HG03432 (cell line): ENCODE measurements at regions not wholly inside any gene's neighbourhood (a gene's known extent, or its start where the extent isn't known, plus 50 kb on each side); places are given as distances from the start of the nearest gene placed in this dataset.

Experiments used
- ATAC-seq: cut with Tn5 transposase; IDR thresholded peaks from one replicate; pipeline ENCODE4 v1.9.1; 2021; ENCODE audit warnings: mild to moderate bottlenecking, moderate library complexity; ENCODE audit not compliant: unreplicated experiment

DNA sequence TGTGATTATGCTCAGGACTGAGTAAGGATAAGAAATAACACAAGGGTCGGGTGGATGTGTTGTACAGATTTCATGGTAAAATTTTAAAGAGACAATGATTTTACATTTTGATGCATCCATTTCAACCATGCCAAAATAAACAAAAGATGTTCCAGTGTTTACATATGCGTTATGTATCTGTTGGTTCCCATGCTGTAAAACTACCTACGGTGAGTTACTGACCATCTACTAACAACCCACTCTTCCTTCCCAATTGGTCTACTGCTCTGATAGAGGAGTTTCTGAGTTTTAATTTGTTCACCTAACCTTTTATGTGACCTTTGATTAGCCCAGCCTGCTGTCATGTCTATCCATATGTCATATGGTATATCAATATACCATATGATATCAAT lies 1697.1 kb downstream of the MAT2B start:
- no peak for ATAC-seq

DNA sequence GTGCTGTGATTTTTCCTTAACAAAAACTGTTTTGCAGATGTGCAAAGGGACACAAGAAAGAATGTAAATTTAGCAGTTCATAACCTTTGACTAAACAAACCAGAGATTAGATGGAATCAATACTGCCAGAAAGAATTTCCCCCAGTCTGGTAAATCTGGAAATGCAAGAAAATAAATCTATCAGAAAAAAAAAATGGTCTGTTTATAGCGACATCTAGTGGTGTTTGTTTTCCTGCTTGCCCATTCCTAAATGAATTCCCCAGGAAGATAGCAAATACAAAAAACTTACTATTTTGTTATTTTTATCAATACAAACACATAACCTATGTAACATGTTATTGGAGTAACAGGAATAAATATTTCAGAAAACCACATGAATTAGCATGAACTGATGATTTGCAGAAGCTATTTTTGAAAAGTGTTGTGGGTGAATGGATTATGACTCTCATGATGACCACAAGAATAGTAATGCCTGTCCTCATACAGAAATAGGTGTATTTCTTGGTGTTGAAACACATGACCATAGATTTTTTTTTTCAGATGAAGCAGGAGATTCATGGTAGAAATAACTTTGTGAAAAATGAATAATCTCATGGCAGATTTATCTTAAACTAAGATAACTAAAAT lies 1703.8 kb downstream of the MAT2B start:
- no peak for ATAC-seq

DNA sequence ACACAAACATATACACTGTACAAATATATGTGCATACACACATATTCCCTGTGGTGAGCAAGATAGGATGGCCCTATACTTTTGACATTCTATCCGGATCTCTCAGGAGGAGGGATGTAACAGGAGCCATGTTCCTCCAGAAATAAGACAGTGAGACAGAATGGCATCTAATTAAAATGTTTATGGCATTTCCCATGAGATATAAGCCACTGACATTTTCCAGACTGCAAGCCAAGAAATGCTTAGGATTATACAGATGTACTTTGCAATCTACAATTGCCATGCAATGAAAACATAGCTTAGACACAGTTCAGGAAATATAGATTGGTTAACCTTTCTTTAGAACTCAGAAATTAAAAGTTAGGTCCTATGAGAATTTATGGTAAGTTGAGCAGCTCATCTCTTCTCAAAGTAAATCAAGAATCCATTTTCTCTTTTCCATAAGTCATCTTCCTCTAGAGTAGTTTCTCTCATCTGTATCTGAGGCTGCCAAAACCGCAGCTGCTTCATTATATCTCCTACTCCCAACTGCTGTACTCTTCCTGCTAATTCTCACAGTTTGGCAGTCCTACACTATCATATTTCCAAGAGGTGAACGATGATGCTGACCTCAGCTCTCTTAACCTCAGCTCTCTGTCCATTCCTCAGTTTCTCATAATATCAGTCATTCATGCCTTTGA lies 1719.1 kb downstream of the MAT2B start:
- ATAC-seq: no peak

DNA sequence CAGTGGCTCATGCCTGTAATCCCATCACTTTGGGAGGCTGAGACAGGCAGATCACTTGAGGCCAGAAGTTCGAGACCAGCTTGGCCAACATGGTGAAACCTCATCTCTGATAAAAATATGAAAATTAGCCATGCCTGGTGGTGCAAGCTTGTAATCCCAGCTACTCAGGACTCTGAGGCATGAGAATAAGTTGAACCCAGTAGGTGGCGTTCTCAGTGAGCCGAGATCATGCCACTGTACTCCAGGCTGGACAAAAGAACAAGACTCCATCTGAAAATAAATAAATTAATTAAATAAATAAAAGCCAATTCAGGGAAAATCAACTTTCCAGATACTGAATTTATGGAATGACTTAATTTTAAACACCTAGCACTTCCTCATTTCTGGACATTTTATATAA lies 1722.1 kb downstream of the MAT2B start:
- no peak for ATAC-seq

DNA sequence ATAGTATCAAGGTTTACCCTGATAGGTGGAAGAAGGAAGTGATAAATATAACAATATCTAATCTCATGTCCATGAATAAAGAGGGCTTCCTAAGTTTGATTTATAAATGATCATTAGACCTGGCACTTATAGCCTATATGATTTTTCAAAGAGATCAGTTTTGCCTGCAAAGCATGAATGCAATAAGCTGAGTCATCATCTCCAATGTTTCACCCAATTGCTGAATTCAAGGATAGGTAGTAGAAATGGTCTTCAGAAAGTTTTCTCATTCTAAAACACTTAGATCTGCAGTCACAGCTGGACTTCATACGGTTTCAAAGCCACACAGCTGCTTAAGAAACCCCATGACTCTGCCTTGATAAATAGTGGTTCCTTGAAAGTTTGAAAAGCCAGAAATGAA lies 1722.8 kb downstream of the MAT2B start:
- no peak for ATAC-seq

DNA sequence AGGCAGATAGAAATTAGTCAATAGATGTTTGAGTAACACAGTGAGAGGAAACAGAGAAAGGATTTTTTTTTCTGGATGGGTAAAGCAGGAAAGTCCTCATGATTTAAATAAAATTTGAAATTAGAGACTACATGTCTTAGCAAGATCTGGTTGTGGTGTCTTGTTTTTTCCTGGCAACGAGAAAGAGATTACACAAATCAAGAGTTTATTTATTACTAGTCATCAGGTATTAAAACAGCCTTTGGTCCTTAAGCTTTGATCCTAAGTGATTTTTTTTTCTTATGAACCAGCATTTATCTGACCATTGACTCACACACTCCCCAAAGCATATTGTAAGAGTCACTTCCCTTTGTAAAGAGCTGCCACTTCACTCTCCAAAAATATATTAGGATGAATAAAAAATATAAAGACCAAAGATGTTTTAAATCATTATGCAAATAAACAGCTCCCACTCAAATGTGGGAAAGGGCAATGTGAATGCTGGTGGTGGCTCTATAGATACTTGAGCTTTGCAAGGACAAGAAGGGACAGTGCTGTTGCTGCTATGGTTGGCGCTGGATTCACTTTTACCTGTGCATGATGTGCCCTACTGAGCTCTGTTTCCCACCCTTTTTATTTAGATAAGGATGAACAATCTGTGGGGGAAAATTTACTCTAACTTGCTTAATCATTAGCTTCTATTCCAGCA lies 1726.5 kb downstream of the MAT2B start:
- ATAC-seq: no peak

DNA sequence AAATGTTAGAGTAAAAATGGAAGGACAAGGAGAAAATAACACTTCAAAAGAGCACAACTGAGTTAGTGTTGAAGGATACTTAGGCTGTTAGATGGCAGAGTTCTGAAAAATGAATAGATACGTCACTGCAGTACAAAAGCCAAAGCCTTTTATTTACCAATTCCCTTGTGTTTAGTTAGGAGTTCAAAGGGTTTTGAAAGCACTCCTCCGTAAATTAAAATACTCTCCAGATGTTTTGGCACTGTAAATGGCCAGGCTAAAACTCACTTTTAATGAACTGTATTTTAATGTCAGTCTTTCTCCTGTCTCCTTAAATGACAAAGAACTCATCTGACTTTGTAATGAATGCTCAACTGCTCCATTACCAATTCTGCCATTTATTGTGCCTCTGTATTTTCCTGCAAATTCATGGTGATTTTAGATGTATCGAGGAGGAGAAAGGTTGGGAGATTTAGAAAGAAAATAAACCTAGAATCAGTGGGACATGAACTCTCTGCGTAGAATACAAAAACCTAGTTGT lies 1727.2 kb downstream of the MAT2B start:
- no peak for ATAC-seq

DNA sequence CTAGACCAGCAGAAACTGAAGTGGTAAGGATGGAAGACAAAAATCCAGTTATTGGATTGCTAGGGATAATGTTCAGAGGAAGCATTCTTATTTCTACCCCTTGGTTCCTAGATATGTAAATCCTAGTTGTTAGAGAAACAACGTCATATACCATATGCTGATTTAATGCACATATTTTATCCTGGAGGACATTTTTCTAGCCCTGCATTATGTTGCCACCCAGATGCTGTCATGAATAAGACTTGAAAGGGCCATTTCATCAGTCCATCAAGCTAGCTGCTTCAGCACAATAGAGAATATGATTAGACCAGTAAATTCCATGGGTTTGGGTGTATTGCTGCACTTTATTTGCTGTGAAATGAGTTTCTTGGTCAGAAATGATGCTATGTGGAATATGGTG lies 1736.4 kb downstream of the MAT2B start:
- ATAC-seq: no peak

DNA sequence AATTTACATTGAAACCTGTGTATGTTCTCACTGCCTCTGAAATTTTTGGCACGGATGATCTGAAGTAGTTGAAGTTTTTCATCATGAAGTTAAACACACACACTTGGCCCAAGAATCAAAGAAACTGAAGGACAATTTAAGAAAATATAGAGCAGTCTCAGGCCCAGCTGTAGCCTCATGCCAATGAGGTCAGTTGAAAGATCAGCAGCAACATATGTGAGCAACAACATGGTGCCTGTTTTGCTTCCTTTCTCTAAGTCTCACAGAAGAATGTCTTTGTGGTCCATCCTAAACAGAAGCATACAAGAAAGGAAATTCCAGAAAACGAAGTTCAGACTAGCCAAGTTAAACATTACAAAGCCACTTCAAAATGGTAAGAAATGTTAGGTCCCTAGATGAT lies 1737.2 kb downstream of the MAT2B start:
- ATAC-seq: no peak

DNA sequence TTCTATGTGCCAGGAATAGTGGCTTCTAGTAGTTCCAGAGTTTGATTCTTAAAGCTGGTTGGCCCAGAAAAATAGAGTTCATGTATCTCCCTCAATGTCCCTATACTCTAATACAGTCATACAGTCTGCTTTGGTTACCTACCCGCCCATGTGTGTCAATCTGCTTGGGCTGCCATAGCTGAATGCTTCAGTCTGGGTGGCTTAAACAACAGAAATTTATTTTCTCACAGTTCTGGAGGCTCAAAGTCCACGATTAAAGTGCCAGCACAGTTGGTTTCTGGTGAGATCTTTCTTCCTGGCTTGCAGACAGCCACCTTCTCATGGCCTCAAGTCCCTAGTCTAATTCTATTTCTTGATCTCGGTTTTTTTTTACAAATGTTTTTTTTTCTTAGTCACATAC lies 1739.0 kb downstream of the MAT2B start:
- ATAC-seq: no peak

DNA sequence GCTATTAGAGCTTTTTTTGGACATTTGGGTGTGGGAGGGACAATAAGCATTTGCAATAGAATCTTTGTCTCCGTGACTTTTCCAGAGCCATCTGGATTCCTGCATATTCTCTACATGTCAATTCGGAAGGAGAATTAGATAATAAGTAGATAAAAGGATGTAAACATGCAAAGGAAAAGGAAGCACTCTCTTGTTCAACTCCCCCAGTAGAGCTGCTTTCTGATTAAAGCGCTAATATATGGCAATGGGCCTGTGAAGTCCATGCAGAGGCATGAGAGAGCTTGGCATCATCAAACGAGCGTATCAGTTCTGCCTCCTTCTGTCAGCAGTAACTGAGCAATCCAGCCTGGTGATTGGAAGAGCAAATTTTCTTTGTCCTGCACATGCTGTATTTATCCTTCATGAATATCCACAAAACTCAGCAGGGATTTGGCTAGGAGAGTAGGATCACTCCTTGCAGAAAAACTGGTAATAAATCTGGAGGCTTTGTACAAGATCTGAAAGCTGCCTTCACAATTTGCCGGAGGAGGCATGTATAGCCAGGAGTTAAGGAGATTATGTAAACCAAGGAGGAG lies 1752.9 kb downstream of the MAT2B start:
- ATAC-seq: no peak

DNA sequence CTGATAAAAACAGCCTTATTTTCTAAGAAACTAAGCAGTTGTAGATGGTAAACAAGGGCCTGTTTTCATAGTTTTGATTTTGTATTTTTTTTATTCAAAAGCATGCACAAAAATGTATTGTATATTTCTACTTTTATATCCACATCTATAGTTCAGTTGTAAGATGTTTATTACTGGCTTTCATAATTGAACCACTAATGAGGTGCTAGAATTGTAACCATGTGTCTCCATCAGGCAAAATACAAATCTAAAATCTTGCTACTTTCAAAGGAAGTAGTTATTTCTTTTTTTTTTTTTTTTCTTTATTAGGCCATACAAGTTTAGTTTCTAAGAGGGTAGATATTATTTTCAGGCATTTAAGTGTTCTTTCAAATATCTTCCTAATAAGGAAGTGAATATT lies 1755.0 kb downstream of the MAT2B start:
- no peak for ATAC-seq

DNA sequence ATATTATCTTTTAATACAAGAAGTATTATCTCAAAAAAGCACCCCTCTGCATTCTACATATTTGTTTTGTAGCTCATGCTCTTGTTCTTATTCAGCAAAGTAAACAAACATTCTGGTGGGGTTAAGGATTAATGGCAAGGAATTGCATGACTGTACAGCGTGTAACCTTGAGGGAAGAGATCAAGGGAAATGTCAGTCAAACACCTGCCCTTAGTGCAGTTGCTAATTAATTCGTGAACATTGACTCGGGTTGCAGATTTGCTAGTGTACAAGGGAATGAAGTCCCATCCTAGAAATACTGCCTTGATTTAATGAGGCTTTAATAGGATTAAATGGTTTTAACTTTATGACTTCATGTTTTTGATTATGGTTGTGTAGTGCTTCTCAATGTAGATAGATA lies 1758.1 kb downstream of the MAT2B start:
- ATAC-seq: no peak

DNA sequence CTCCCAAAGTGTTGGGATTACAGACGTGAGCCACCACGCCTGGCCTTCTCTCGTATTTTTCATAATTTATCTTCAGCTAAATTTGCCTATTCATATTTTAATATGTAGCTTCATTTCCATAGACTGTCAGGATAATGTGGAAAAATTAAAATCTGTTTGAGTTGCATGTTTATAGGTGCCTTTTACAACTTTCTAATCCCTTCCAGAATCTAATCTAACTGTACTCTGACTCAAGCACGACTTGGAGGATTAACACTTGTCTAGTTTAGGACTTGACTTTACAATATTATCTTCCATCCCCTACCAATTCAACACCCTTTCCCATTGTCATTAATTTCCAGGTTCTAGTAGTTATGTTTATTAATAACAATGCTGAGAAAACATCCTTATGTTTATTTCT lies 1761.5 kb downstream of the MAT2B start:
- ATAC-seq: no peak

DNA sequence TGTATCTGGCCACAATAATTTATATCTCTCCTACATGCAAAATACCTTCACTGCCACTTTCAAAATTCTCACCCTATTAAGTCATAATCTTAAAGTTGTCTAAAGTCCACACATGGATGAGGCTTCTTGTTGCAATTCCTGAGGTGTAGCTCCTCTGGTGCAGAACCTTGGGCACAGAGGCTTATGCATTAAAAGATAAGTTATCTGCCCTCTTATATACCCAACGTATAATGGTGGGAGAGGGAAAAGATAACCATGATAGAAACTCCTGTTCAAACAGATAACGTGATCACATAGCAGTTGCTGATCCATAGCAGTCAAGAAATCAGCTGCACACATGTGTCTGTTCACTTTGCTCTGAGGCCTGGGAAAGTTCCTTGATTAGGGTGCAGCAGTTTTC lies 1767.0 kb downstream of the MAT2B start:
- ATAC-seq: no peak

DNA sequence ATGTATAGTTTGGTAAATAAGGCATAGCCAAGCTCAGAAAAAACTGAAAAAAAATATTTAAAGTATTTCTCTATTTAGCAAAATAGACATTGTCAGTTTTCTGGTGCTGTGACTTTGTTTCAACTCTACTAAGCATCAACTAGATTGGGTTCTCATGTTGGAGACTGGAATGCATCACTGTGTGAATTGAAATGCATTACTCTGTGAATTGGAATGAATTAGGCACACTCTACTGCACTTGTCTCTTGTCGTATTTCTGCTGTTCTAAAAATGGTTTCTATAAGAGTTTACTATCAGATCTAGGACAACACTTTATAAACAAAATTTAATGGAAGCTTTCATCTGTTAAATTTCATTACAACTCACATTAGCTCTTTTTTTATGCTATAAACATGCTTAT lies 1772.2 kb downstream of the MAT2B start:
- ATAC-seq: no peak

DNA sequence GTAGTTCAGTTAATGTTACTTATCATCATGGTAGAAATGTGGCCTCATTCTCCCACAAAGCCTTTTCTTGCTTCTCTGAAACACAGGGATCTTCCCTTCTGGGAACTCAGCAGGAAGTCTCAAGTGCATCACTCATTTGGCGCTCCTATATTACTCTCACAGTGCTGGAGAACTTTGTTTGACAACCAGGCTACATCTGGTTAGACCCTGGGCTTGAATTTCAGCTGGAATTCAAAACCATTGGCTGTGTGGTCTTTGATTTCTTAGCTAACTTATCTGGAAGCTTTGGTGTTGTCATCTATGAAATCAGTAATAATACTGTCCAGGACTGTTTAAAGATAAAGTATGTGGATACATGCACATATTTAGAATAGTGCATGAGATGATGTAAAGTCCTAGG lies 1777.1 kb downstream of the MAT2B start:
- no peak for ATAC-seq

DNA sequence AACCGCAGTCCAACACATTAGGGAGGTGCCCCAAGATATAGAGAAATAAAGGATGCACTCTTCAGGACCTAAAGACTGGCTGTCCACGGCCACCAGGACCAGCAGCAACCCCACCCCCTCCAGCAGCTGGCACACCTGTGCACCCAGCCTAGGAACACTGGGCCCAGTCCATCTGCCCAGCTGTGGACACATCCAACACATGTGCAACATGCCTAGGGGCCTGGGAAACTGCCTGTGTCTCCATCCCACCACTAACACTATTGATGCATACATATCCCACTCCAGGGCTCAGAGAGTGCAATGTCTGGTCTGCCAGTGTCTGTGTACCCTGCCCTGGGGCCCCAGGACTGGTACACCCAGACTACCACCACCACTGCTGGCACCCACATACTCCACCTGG lies 1781.3 kb downstream of the MAT2B start:
- ATAC-seq: no peak

DNA sequence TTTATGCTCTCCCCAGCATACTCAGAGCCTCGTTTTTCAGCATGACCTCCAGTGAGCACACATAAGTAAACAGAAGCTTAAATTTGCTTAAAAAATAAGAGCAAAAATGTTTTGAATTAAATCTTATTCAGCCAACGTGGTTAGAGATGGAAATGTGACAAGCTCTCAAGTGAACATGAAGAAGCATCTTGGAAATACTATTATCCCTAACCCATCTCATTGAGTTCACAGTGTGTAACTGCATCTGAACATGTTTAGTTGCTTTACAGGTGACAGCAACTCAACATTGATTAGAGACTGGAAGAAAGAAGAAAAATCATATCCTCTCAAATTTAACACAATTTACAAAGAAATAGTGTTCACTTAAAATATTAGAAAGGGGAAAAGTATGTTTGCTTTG lies 1785.1 kb downstream of the MAT2B start:
- no peak for ATAC-seq

DNA sequence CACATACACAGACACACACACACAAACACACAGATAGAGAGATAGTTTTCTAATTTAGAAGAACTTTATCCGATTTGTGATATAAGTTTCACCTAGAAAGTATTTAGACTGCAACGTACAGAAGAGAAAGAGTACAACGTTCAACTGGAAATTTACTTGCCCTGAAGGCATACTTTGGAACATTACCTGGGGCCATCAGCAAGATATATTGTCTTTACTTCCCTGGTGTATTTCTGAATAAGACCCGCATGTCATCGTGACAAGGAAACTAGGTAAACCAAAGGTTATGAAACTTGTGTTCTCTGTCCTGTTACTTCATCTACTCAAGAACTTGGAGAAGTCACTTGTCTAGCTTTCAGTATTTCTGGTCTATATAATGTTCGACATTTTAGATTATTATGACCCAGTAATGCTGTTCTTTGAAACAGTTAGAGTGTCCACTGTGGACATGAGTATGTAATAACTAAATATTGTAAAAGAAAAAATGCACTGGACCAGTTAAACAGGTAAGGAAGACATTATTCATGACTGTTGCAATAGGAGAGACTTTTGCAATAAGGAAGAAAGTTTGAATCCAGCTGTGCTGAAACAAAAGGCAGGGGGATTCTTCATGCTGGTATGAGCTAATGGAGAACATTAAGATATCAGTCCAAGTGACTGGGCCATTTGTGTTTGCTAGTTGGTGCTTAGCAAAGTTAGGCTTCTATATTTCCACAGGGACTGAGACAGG lies 1791.1 kb downstream of the MAT2B start:
- ATAC-seq: no peak

DNA sequence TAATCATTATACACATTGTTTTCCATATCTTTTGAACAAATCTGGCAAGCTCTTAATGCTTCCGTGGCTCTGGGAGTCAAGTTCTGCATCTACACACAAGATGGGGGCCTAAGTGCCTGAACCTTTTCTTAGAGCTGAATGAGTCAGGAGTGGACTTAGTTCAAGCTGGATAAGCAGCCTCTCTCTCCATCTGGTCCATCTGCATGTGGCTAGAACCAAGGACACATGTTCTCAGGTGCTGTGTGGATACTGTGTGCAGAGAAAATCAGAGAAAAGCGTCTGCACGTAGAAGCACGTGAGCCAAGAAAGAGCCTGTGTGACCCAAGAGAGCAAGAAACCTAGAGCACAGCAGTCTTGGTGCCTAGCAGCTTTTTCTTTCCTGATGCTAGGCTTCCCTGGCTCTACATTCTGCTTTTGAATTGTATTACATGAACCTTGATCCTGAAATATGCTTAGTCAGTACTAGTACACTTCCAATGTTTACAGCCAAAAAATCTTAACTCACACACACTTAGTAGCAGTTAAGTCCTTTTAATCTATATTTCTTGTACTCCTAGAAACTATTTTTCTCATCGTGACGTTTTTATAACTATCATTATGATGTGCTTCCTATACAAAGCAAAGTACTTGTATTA lies 1798.9 kb downstream of the MAT2B start:
- ATAC-seq: no peak
